ENCODE measurements at regions not wholly inside any gene's neighbourhood (a gene's known extent, or its start where the extent isn't known, plus 50 kb on each side); places are given as distances from the start of the nearest gene placed in this dataset.
"Not testable (repeated sequence)": the region's sequence is repeated elsewhere in the genome, so short reads cannot be mapped to it uniquely, and the experiment has no call there.

DNA sequence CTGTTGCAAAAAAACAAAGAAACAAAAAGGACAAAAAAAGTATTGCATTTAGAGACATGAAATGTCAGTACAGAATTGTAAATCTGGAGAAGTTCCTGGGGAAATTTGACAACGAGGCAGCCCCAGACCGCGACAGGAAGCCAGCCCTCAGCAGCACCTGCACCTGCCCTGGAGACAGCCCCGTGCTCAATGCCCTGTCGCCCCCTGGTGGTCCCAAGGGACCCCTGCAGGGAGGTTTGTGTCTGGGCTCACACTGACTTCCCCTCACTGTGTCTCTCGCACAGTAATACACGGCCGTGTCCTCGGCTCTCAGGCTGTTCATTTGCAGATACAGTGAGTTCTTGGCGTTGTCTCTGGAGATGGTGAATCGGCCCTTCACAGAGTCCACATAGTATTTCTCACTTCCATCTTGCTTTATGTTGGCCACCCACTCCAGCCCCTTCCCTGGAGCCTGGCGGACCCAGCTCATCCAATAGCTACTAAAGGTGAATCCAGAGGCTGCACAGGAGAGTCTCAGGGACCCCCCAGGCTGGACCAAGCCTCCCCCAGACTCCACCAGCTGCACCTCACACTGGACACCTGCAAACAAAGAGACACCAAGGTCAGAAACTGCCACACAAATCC is 535.6 kb downstream of the TMEM121 start:
- TF ChIP-seq, protein P1, sequence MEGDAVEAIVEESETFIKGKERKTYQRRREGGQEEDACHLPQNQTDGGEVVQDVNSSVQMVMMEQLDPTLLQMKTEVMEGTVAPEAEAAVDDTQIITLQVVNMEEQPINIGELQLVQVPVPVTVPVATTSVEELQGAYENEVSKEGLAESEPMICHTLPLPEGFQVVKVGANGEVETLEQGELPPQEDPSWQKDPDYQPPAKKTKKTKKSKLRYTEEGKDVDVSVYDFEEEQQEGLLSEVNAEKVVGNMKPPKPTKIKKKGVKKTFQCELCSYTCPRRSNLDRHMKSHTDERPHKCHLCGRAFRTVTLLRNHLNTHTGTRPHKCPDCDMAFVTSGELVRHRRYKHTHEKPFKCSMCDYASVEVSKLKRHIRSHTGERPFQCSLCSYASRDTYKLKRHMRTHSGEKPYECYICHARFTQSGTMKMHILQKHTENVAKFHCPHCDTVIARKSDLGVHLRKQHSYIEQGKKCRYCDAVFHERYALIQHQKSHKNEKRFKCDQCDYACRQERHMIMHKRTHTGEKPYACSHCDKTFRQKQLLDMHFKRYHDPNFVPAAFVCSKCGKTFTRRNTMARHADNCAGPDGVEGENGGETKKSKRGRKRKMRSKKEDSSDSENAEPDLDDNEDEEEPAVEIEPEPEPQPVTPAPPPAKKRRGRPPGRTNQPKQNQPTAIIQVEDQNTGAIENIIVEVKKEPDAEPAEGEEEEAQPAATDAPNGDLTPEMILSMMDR (IDR thresholded peaks at IDR 0.05) = not testable (repeated sequence)
- TF ChIP-seq MAFK (IDR thresholded peaks at IDR 0.05; ENCODE audit: partially characterized antibody) = not testable (repeated sequence)
